ENCODE measurements at regions not wholly inside any gene's neighbourhood (a gene's known extent, or its start where the extent isn't known, plus 50 kb on each side); places are given as distances from the start of the nearest gene placed in this dataset.

DNA sequence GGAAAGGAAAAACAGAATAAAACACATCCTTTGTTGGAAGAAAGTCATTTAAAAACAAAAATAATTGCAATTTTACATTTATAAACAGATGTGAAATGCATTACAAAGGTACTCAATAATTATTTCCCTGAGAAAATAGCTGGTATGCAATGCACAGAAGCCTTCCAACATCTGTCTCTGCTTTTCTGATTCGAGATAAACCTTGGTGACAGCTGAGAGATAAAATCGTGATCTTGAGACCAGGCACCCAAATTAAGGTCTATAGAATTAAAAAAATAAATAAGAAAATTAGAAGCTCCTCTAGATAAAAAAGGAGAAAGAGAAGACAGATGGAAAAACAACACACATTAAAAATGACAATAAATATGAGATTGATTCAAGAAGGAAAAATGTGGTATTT is 544.0 kb downstream of the SPRY1 start:
- no peak overlapping the region for H3K9ac ChIP-seq
- TF ChIP-seq TEAD4 (IDR thresholded peaks at IDR 0.05; ENCODE audit: borderline replicate concordance, insufficient read depth) = 0 out of 2 replicates have a peak, but pooled peaks have one; percentile 17
- TF ChIP-seq TCF12 (IDR thresholded peaks at IDR 0.05) = peak; percentile 51
- no peak for TF ChIP-seq CTCF (IDR thresholded peaks at IDR 0.05)
- TF ChIP-seq GATA2 (CRISPR knock-in tag; IDR thresholded peaks at IDR 0.05) = peak; percentile 61; the same call in 1 of the 2 replicates
- peak; percentile 66 for TF ChIP-seq CHD2 (IDR thresholded peaks at IDR 0.05; ENCODE audit: low read length, partially characterized antibody)
- TF ChIP-seq RCOR1 (IDR thresholded peaks at IDR 0.05; ENCODE audit: low read length) = peak; percentile 81; the same call in 1 of the 2 replicates
- TF ChIP-seq FOXM1 (IDR thresholded peaks at IDR 0.05; ENCODE audit: low read depth) = no peak
- TF ChIP-seq EP300 (IDR thresholded peaks at IDR 0.05; ENCODE audit: borderline replicate concordance in 1 of 2, low read depth in 1 of 2, low read length in 1 of 2) = peak in 1 of 2 experiments; percentile 91; a peak in 2 of 4 replicates
- H3K36me3 ChIP-seq (replicated peaks in 1 of 2; ENCODE audit: control insufficient read depth in 1 of 2, insufficient read depth in 2 of 2, low read length in 1 of 2) = no peaks in the 10 kb centered on the region
- no peak overlapping the region for H3K4me2 ChIP-seq
- no peak for DNase-seq
- 42% methylated on average over 2 of the region's 2 CpGs for WGBS (ENCODE audit: low lambda C conversion rate)
- H3F3A ChIP-seq (replicated peaks; ENCODE audit: insufficient read depth) = peaks cover 7% of the 10 kb centered on the region
- no peak overlapping the region for H3K4me3 ChIP-seq (ENCODE audit: low read depth in 2 of 2, low read length in 1 of 2)
- POLR2A ChIA-PET = no interaction called here
- no peaks in the 10 kb centered on the region for H4K20me1 ChIP-seq (ENCODE audit: insufficient read depth)
- no peak overlapping the region for H2AFZ ChIP-seq (ENCODE audit: low read depth)
- CTCF ChIA-PET = interaction anchor here (0.6 kb wide), 2 partner anchors 1225 to 1887 kb away, joined by 3 read pairs; no protein-coding TSS in a partner anchor
- no peaks in the 10 kb centered on the region for H3K27me3 ChIP-seq (ENCODE audit: insufficient read depth)
- H3K9me3 ChIP-seq = no peaks in the 10 kb centered on the region
- H3K9me2 ChIP-seq = peaks cover 4% of the 10 kb centered on the region; the same call in 1 of the 2 replicates
- H3K4me1 ChIP-seq (ENCODE audit: control insufficient read depth in 1 of 2, insufficient read depth in 2 of 2, low read depth in 1 of 2, low read length in 1 of 2) = peaks cover 6 to 13% of the 10 kb centered on the region in 2 experiments; a peak in 3 of 4 replicates
- H3K79me2 ChIP-seq (ENCODE audit: insufficient read depth) = no peaks in the 10 kb centered on the region
- H3K27ac ChIP-seq (ENCODE audit: low read depth in 2 of 2, low read length in 1 of 2) = no peak overlapping the region

GRCh38 chr4:123941306-123941705 is 544.7 kb downstream of the SPRY1 start:
- Histone ChIP-seq H3K27ac (ENCODE audit: low read depth in 2 of 2, low read length in 1 of 2) (no peak overlapping the region), H3K9me3 (no peaks in the 10 kb centered on the region), H3F3A (replicated peaks; ENCODE audit: insufficient read depth) (peaks cover 7% of the 10 kb centered on the region), H2AFZ (ENCODE audit: low read depth) (peak overlapping the region; percentile 7; the same call in 1 of the 2 replicates), H3K27me3 (ENCODE audit: insufficient read depth) (no peaks in the 10 kb centered on the region), H3K9me2 (peaks cover 4% of the 10 kb centered on the region; the same call in 1 of the 2 replicates), H3K4me2 (no peak overlapping the region), H3K4me1 (ENCODE audit: control insufficient read depth in 1 of 2, insufficient read depth in 2 of 2, low read depth in 1 of 2, low read length in 1 of 2) (peaks cover 6 to 11% of the 10 kb centered on the region in 2 experiments; a peak in 3 of 4 replicates), H3K4me3 (ENCODE audit: low read depth in 2 of 2, low read length in 1 of 2) (no peak overlapping the region), H4K20me1 (ENCODE audit: insufficient read depth) (no peaks in the 10 kb centered on the region), H3K9ac (no peak overlapping the region), H3K79me2 (ENCODE audit: insufficient read depth) (no peaks in the 10 kb centered on the region), H3K36me3 (replicated peaks in 1 of 2; ENCODE audit: control insufficient read depth in 1 of 2, insufficient read depth in 2 of 2, low read length in 1 of 2) (no peaks in the 10 kb centered on the region)
- CTCF ChIA-PET = interaction anchor here (0.6 kb wide), 1 partner anchor 1886 kb away, joined by 3 read pairs; no protein-coding TSS in a partner anchor
- no peak for DNase-seq
- no peak for TF ChIP-seq FOXJ3 (CRISPR knock-in tag; IDR thresholded peaks at IDR 0.05)
- 57% methylated on average over 1 of the region's 1 CpG for WGBS (ENCODE audit: low lambda C conversion rate)
- POLR2A ChIA-PET = no interaction called here

DNA sequence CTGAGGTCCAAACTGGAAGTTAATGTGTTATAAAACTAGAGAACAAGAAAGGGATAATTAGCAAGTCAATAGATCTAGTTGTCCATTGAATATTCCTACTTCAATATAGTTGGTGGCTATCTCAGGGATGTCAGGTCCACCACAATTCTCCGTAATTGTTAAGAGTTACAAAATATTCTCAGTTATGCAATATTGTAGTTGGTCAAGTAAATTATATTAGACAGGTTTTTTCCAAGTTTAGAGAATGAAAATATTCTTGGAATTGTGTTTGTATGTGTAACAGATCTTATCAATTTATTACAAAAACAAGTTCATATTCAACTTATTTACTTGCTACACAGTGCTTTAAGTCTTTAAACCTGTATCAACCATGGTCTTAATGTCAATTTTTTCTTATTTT is 547.4 kb downstream of the SPRY1 start:
- Histone ChIP-seq H2AFZ (ENCODE audit: low read depth) (no peak overlapping the region), H3K4me3 (ENCODE audit: low read depth in 2 of 2, low read length in 1 of 2) (no peak overlapping the region), H3K36me3 (replicated peaks in 1 of 2; ENCODE audit: control insufficient read depth in 1 of 2, insufficient read depth in 2 of 2, low read length in 1 of 2) (no peaks in the 10 kb centered on the region), H4K20me1 (ENCODE audit: insufficient read depth) (no peaks in the 10 kb centered on the region), H3K79me2 (ENCODE audit: insufficient read depth) (no peaks in the 10 kb centered on the region), H3K9me3 (no peaks in the 10 kb centered on the region), H3K27me3 (ENCODE audit: insufficient read depth) (no peaks in the 10 kb centered on the region), H3F3A (replicated peaks; ENCODE audit: insufficient read depth) (no peaks in the 10 kb centered on the region), H3K9ac (no peak overlapping the region), H3K4me2 (no peak overlapping the region), H3K27ac (ENCODE audit: low read depth in 2 of 2, low read length in 1 of 2) (no peak overlapping the region), H3K9me2 (no peaks in the 10 kb centered on the region; the same call in 1 of the 2 replicates), H3K4me1 (ENCODE audit: control insufficient read depth in 1 of 2, insufficient read depth in 2 of 2, low read depth in 1 of 2, low read length in 1 of 2) (peaks cover 0 to 6% of the 10 kb centered on the region in 2 experiments; a peak in 2 of 4 replicates)
- 78% methylated on average over 1 of the region's 1 CpG for WGBS (ENCODE audit: low lambda C conversion rate)
- ChIA-PET POLR2A (no interaction called here), CTCF (no interaction called here)
- TF ChIP-seq TCF12 (IDR thresholded peaks at IDR 0.05) = peak; percentile 16; the same call in 1 of the 2 replicates
- no peak for TF ChIP-seq CHD2 (IDR thresholded peaks at IDR 0.05; ENCODE audit: low read length, partially characterized antibody)
- peak in 1 of 2 experiments; percentile 28; a peak in 1 of 4 replicates for TF ChIP-seq EP300 (IDR thresholded peaks at IDR 0.05; ENCODE audit: borderline replicate concordance in 1 of 2, low read depth in 1 of 2, low read length in 1 of 2)
- TF ChIP-seq GABPA (IDR thresholded peaks at IDR 0.05; ENCODE audit: low read depth) = no peak
- DNase-seq = no peak

All from SK-N-SH (cell line).